ENCODE measurements at regions not wholly inside any gene's neighbourhood (a gene's known extent, or its start where the extent isn't known, plus 50 kb on each side); places are given as distances from the start of the nearest gene placed in this dataset.
"Not testable (repeated sequence)": the region's sequence is repeated elsewhere in the genome, so short reads cannot be mapped to it uniquely, and the experiment has no call there.

DNA sequence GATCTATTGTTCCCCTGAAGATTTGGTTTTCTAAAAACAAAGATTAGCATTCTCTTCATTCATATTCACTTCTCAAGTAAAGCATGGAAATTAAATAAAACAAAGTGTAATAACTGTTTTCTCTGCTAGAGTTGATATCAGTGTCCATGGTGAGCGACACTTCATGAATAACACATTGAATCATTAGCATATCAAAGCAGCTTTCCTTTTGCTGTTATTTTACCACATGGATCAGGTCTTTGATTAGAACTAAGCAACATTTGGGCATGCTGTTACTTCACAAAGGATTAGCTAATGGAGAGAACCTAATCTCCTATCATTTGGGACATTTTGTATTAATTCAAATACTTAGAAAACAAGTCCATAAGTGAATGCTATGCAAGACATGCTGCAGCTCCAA is 368.8 kb upstream of the CDH19 start:
- H3K4me3 ChIP-seq (ENCODE audit: low read depth, low read length): no peak overlapping the region
- no peak for DNase-seq (ENCODE audit: low read depth)

DNA sequence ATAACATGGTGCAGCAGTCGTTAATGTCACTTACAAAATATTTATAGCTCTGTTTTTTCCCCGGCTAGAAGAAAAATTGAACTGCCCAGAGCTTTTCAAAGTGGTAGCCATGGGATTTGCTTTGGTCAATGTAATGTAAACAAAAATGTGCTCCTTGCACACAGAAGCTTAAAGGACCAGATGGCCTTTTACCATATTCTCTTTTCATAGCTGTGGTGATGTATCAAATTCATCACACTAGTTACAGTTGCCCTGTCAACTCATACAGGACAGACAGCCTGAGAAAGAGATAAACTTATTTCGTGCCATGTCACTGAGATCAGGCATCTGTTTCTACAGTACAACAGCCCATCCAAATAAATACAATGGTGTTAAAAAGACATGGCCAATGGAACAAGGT is 368.1 kb upstream of the CDH19 start:
- H3K4me3 ChIP-seq (ENCODE audit: low read depth, low read length): no peak overlapping the region
- DNase-seq (ENCODE audit: low read depth): no peak

DNA sequence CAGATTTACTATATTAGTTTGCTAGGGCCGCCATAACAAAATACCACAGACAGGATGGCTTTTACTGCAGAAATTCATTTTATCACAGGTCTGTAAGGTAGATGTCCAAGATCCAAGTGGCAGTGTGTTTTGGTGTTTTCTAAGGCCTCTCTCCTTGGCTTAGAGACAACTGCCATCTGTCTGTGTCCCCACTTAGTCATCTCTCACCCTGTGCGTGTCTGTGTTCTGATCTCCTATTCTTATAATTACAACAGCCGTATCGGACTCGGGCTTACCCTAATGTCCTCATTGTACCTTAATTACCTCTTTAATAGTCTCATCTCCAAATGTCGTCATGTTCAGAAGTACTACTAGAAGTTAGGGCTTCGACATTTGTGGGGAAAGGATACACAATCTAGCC is 362.3 kb upstream of the CDH19 start:
- H3K4me3 ChIP-seq (ENCODE audit: low read depth, low read length): no peak overlapping the region
- no peak for DNase-seq (ENCODE audit: low read depth)

DNA sequence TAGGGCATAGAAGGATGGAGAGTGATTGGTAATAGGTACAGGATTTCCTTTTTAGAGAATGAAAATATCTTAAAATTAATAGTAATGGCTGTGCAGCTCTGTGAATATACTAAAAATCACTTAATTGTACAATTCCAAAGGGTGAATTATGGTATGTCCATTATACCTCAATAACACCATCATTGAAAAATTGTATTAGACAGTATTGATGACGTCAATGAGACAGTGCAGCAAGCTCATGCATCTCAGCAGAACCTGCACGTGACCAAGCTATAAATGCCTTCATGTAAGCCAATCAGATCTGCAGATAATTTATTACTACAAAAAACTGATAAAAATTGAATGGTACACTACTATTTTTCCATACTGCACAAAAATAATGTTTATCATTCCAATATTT is 354.4 kb upstream of the CDH19 start:
- H3K4me3 ChIP-seq (ENCODE audit: low read depth, low read length): no peak overlapping the region
- DNase-seq (ENCODE audit: low read depth): no peak

DNA sequence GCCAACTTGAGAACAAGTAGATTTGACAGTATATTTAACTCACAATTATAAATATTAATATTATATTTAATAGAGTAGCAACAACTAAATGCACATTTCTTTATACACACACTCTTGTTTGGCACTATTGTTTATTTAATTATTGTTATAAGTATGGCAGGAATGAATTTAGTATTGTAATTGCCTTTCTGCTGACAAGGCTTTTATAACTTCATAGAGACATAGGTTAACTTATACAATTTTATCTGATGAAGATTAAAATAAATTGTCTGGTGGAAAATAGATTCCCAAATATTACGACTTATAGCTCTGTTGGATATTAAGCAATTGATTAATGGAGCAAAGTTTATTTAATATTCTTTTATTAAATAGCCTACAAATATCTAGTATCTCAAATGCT is 347.9 kb upstream of the CDH19 start:
- no peak for DNase-seq (ENCODE audit: low read depth)
- no peak overlapping the region for H3K4me3 ChIP-seq (ENCODE audit: low read depth, low read length)

DNA sequence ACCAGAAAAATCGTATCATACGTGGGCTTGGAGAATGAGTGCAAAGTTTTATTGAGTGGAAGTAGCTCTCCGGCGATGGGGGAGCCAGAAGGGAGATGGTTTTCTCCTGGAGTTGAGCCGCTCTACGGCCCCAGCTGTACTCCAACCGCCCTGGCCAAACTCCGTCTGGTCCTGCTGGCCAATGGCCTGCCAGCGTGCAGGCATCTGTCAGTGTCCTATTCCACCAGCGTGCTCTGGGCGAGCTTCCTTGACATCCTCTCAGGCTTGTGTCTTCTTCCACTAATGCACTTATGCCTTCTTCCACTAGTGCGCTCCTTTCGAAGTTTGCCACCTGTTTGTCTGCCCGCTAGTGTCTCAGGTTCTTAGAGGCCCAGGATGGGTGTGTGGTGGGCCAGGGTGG is 345.5 kb upstream of the CDH19 start:
- H3K4me3 ChIP-seq (ENCODE audit: low read depth, low read length): no peak overlapping the region
- DNase-seq (ENCODE audit: low read depth): no peak

DNA sequence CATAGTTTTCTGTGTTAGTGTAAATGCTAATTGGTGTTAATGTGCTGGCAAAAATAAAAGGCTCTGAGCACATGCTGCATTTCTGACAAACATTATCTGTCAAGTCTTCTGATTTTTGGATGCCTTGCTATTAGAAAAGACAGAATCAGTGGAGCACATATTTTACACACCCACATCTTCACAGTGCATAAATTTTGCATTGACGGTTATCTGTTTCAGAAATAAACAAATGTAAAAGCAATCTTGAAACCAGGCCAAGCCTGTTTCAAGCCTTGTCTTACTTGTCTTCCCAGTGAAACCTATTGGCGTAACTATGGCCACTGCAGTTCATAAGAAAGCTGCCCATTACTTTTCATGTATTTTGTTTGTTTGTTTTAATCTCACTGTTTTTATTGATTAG is 333.7 kb upstream of the CDH19 start:
- H3K4me3 ChIP-seq (ENCODE audit: low read depth, low read length): no peak overlapping the region
- no peak for DNase-seq (ENCODE audit: low read depth)

DNA sequence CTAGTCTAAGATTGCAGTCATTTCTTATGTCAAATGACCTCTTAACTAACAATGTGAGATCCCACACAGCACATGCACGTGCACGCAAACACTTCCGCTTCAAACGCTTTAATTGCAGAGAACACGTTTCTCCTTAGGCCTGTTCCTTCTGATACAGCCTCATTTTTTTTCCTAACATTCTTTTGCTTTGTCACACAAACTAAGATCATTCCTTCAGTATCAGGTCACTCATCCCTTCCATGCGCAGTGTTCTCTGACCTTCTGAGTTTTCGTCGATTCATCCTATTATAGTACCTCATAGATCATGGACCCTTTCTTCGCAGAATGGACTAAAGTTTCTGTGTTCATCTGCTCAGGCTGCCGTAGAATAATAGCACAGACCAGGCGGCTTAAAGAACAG is 327.1 kb upstream of the CDH19 start:
- H3K4me3 ChIP-seq (ENCODE audit: low read depth, low read length): no peak overlapping the region
- no peak for DNase-seq (ENCODE audit: low read depth)

DNA sequence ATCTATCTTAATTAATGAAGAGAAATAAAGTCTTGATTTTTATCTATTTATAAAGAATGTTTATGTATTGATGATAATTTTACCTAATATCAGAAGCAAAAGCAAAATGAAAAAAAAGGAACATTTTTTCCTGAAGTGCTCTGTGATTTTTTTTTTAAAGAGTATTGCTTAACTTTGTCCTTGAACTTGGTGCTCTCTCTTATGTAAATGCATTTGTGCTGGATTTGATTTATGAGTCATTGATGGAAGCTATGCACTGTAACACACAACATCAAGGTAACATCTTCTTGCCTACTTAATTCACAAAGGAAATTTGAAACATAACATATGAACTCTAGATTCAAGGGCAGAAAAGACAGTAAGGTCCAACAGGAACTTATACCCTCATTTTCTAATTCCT is 312.9 kb upstream of the CDH19 start:
- no peak for DNase-seq (ENCODE audit: low read depth)
- no peak overlapping the region for H3K4me3 ChIP-seq (ENCODE audit: low read depth, low read length)

DNA sequence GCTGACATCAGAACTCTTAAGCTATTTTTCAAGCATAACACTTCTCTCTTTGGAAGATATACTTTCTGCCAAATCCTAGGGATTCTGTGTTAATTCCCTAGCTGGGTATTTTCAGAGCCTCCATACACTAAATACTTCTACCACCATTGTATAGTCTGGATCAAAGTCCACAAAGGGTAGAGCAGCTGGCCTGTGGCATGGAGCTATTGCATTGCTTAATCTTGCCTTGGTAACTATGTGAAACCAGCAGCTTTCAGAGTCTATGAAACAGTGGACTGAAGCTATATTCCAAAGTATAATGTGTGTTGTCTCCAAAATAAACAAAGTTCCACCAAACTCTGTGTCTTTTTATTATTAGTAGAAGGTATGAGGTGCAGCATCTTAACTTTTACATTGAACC is 296.9 kb upstream of the CDH19 start:
- H3K4me3 ChIP-seq (ENCODE audit: low read depth, low read length): no peak overlapping the region
- no peak for DNase-seq (ENCODE audit: low read depth)

DNA sequence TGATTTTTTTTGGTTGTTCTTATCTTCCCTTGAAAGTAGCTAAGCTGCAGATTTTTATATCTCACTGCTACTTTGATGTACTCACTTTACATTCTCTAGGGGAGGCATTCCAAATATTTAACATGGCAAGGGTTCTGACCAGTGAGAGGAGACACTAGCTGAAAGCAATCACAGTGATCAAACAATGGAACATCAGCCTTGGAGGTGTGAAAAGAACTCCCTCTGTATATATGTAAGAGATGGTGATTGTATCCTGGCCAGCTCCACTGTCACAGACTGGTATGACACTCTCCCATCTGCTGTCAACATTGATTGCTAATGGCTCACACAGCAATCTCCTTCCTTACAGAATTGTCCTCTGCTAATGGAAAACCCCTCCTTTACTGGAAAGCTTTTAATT is 291.7 kb upstream of the CDH19 start:
- no peak overlapping the region for H3K4me3 ChIP-seq (ENCODE audit: low read depth, low read length)
- DNase-seq (ENCODE audit: low read depth): no peak

DNA sequence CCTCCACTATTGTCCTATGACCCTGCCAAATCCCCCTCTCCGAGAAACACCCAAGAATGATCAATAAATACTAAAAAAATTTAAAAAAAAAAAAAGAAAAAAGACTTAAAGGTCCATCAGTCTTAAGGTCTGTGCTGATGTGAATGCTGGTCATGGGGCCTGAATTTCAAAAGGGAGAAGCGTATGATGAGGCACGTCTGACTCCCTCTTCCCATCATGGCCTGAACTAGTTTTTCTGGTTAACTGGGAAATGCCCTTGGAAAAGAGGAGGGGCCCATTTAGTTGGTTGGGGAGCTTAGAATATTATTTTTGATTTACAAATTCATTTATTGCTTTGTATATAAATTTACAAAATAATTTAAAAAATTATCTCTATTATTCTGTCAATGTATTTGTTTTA is 291.0 kb upstream of the CDH19 start:
- H3K4me3 ChIP-seq (ENCODE audit: low read depth, low read length): no peak overlapping the region
- DNase-seq (ENCODE audit: low read depth): no peak

DNA sequence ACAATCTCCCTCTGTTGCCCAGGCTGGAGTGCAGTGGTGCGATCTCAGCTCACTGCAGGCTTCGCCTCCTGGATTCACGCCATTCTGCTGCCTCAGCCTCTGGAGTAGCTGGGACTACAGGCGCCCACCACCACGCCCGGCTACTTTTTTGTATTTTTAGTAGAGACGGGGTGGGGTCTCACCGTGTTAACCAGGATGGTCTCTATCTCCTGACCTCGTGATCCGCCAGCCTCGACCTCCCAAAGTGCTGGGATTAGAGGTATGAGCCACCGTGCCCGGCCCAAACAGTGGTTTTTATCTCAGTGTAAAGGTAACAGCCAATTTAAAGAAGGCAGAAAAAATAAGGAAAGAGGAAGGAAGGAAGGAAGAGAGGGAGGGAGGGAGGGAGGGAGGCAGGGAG is 288.5 kb upstream of the CDH19 start:
- not testable (repeated sequence) for H3K4me3 ChIP-seq (ENCODE audit: low read depth, low read length); DNase-seq (ENCODE audit: low read depth)

DNA sequence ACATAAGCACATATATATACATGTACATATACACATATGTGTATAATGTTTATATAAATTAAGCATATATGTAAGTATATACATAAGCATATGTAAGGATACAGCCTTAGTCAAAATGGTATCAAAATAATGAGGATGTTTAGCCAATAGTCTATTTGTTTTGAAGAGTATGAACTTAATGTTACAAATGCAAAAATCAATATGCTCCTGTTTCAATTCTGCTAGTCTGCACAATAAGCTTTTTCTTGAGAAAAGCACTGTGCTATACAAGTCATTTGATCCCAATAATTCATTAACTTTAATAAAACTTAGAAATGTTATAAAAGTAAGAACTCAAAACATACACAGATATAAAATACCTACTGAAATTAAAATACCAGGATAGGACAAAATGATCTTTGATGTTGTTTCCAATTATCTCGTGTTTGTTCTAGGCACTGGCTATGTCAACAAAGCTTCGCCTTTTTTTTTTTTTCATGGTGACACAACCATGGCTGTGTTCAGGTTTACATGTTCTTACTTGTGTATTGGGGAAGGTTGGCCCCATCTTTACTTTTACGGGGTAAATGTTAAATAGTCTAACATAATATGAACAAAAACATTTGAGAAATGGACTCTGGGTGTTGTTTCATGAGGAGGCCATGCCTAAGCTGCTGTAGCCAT is 271.1 kb upstream of the CDH19 start:
- no peak overlapping the region for H3K4me3 ChIP-seq (ENCODE audit: low read depth, low read length)
- DNase-seq (ENCODE audit: low read depth): no peak

DNA sequence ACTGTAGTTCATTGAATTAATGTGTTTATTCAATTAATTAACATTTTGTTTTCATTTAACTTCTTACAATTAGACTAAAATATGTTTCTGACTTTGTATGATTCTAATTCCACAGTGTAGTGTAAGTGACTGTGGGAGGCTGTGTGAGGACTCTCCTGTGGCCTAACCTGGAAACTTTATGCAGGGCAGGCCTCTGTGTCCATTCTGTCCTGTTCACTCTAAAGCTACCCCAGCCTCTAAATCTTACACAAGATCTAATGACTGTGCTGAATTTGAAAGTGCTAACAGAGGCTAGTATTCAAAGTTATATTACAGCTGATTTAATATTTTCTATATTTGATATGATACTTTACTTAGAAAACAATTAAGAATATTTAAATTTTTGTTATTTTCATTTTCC is 270.5 kb upstream of the CDH19 start:
- H3K4me3 ChIP-seq (ENCODE audit: low read depth, low read length): no peak overlapping the region
- no peak for DNase-seq (ENCODE audit: low read depth)

DNA sequence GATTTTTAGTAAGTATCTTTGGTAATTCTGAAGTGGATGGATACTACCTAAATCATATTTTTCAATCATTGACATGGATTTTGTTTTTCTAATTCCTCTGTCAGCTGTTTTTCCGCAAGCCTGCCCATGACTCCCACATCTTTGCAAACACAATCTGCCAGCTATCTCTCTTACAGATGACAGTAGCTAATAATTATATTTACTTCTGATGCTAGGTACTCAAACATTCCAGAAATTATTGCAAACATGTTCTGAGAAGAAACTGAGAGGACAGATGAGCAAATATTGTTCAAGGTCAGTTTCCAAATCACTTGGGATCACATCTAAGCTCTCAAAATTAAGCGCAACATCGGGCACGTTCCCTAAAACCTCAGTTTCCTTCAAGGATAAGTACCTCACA is 270.0 kb upstream of the CDH19 start:
- no peak overlapping the region for H3K4me3 ChIP-seq (ENCODE audit: low read depth, low read length)
- DNase-seq (ENCODE audit: low read depth): no peak

DNA sequence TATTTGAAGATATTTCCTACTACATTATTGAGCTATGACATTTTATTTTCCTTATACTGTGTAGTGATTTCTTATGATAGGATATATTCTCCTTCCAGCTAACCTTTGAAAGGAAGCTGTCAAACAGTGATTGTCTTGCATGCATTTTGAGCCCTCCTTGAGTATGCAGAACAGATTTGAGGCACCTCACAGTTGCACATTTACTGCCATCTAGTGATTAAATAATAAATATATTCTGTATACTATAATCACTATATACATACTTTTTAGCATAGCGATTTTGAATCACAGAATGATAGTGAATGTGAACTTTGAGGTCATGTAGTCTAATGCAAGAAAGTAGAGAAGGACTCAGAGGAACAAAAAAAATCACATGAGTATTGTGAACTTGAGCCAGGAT is 268.4 kb upstream of the CDH19 start:
- no peak overlapping the region for H3K4me3 ChIP-seq (ENCODE audit: low read depth, low read length)
- DNase-seq (ENCODE audit: low read depth): no peak

DNA sequence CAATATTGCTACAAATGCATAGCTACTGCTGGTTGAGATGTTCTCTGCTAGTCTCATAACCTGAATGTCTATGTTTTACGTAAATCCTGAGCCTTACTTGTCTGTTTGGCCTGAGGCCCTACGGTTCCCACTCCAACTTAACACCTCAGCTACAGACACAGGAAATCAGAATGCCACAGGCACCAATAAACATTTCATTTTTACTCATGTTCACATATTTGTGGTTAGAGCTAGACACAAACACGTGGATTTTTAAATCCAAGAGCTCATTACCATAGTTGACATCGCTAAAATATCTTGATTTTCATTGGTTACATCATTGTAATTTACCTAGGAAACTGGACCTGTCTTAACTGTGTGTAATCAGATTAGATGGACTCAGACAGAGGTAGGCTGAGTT is 263.8 kb upstream of the CDH19 start:
- DNase-seq (ENCODE audit: low read depth): no peak

DNA sequence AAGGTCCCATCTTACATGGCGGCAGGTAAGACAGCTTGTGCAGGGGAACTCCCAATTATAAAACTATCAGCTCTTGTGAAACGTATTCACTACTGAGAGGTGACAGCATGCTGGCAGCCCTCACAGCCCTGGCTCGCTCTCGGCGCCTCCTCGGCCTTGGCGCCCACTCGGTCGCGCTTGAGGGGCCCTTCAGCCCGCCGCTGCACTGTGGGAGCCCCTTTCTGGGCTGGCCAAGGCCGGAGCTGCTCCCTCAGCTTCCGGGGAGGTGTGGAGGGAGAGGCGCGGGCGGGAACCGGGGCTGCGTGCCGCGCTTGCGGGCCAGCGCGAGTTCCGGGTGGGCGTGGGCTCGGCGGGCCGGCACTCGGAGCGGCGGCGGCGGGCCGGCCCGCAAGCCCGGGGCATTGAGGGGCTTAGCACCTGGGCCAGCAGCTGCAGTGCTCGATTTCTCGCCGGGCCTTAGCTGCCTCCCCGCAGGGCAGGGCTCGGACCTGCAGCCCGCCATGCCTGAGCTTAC is 262.6 kb upstream of the CDH19 start:
- H3K4me3 ChIP-seq (ENCODE audit: low read depth, low read length); DNase-seq (ENCODE audit: low read depth): not testable (repeated sequence)

More for the DNA sequence above, 263.8 kb upstream of the CDH19 start:
- no peak overlapping the region for H3K4me3 ChIP-seq (ENCODE audit: low read depth, low read length)

DNA sequence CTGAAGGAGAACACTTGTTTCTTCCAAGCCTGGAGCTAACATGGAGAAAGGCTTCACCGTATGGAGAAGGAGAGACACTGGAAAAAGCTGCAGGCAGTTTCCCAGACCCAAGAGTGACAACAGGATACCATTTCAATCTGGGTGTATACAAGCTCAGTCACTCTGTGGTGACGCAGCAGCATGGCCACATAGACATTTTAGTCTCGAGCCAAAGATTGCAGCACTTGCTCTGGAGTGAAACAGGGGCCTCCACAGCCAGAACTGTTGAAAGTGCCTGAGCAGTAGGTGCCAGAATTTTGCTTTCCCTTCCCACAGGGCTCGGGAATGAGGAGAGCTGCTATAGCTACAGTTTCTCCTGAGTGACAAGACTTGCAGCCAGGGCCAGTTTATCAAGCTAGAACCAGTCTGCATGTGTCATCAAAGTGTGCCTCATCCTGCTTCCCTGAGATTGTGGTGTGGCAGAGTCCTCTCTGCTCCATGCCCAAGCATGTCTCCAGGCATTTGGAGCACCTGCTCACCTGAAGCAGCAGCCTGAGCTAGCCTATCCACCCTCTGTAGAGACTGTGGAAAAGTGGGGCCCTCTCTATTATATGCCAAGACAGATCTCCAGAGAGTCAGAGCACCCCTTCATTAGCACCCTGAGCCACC is 234.6 kb upstream of the CDH19 start:
- DNase-seq (ENCODE audit: low read depth): no peak
- H3K4me3 ChIP-seq (ENCODE audit: low read depth, low read length): no peak overlapping the region

DNA sequence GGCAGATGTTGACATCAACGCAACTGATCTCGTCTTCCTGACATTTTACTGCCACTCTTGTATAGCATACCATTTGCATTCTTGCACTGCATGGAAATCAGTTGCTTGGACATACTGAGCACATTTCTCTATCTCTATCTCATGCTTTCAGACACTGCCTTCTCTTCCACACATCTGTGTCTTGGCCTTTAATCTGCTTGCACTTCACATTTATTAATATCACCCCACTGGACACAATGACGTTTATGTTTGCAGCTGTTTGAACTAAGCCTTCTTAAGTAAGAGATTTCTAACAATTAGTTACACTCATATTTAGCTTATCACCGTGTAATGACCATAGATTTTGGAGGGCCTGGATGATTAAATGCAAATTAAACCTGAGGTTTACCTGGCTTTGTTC is 229.8 kb upstream of the CDH19 start:
- H3K4me3 ChIP-seq (ENCODE audit: low read depth, low read length): no peak overlapping the region
- no peak for DNase-seq (ENCODE audit: low read depth)

Measured in skeletal muscle cell (primary cell).